Mucosa of descending colon (tissue), 3 donors: ENCODE measurements at regions not wholly inside any gene's neighbourhood (a gene's known extent, or its start where the extent isn't known, plus 50 kb on each side); places are given as distances from the start of the nearest gene placed in this dataset.
"Not testable (repeated sequence)": the region's sequence is repeated elsewhere in the genome, so short reads cannot be mapped to it uniquely, and the experiment has no call there.

ENCODE experiments used
- ATAC-seq: fragments of 200-7000 bp; cut with Tn5 transposase; one replicate; pipeline ENCODE4 v1.9.1; 2020; ENCODE audit warnings: mild to moderate bottlenecking, moderate library complexity
- DNase-seq, 3 donors: peaks; one replicate each; pipeline ENCODE4 v3.0.0-alpha.2; 2020
- H3K36me3 ChIP-seq: fragments of 200-600 bp; one replicate; pipeline ENCODE4 v1.8.0; 2021; ENCODE audit warnings: low read depth, mild to moderate bottlenecking
- H3K4me1 ChIP-seq: fragments of 200-600 bp; one replicate; pipeline ENCODE4 v1.8.0; 2021; ENCODE audit warnings: low read depth, mild to moderate bottlenecking
- H3K4me3 ChIP-seq: fragments of 200-600 bp; one replicate; pipeline ENCODE4 v1.8.0; 2021; ENCODE audit warnings: mild to moderate bottlenecking
- H3K9me3 ChIP-seq: fragments of 200-600 bp; one replicate; pipeline ENCODE4 v1.8.0; 2021; ENCODE audit warnings: mild to moderate bottlenecking
- CTCF ChIP-seq: fragments of 200-600 bp; IDR thresholded peaks from one replicate; pipeline ENCODE4 v1.8.0; 2022; ENCODE audit warnings: antibody characterized with exemption, mild to moderate bottlenecking
- intact Hi-C, 2 donors: fragments of 100-400 bp; cut with DNase I in 1 of 2; cut with micrococcal nuclease in 1 of 2; formaldehyde crosslinking; loops; one replicate each; pipeline versions ENCODE4 v1.11.0 to v1.11.1; 2022; cut with DNase I, micrococcal nuclease
- donor health status: DM: no; HTN: no; CAD: no; lungs with moderate emphysema.
- donor health status: DM: no; HTN: no; CAD: no.
- donor health status: DM: no; HTN: yes; CAD: no.

GRCh38 chr9:73434826-73435225 lies 283.2 kb downstream of the ANXA1 start:
- no peaks in the 10 kb centered on the region for H3K4me1 ChIP-seq
- H3K36me3 ChIP-seq: no peaks in the 10 kb centered on the region
- no peak overlapping the region for H3K4me3 ChIP-seq
- no peaks in the 10 kb centered on the region for H3K9me3 ChIP-seq
- no peak for DNase-seq
- intact Hi-C loops: no loop called here
- no peak for ATAC-seq
- no peak for TF ChIP-seq CTCF

- Histone ChIP-seq H3K4me3 (no peak overlapping the region), H3K9me3 (no peaks in the 10 kb centered on the region), H3K36me3 (no peaks in the 10 kb centered on the region), H3K4me1 (no peaks in the 10 kb centered on the region)
- DNase-seq (no peak), ATAC-seq (no peak)
- intact Hi-C loops: no loop called here
- no peak for TF ChIP-seq CTCF
Measured at GRCh38 chr9:73437758-73438157, 286.1 kb downstream of the ANXA1 start.

- H3K36me3 ChIP-seq, H3K4me1 ChIP-seq, H3K4me3 ChIP-seq, H3K9me3 ChIP-seq, intact Hi-C loops, DNase-seq, ATAC-seq: not testable (repeated sequence)
Measured at GRCh38 chr9:73439839-73440238, 288.2 kb downstream of the ANXA1 start.

GRCh38 chr9:73441223-73441622 lies 289.6 kb downstream of the ANXA1 start:
- Histone ChIP-seq H3K9me3 (no peaks in the 10 kb centered on the region), H3K4me3 (no peak overlapping the region), H3K4me1 (no peaks in the 10 kb centered on the region), H3K36me3 (no peaks in the 10 kb centered on the region)
- ATAC-seq (no peak), DNase-seq (no peak)
- intact Hi-C loops: no loop called here
- TF ChIP-seq CTCF: no peak

GRCh38 chr9:73441890-73442818 lies 290.5 kb downstream of the ANXA1 start:
- no peaks in the 10 kb centered on the region for H3K36me3 ChIP-seq
- H3K9me3 ChIP-seq: no peaks in the 10 kb centered on the region
- no peak overlapping the region for H3K4me3 ChIP-seq
- intact Hi-C loops: no loop called here
- no peak for TF ChIP-seq CTCF
- H3K4me1 ChIP-seq: no peaks in the 10 kb centered on the region
- no peak for ATAC-seq
- no peak for DNase-seq

GRCh38 chr9:73444821-73445220 lies 293.2 kb downstream of the ANXA1 start:
- intact Hi-C loops: no loop called here
- no peak overlapping the region for H3K4me3 ChIP-seq
- H3K4me1 ChIP-seq: no peaks in the 10 kb centered on the region
- H3K9me3 ChIP-seq: no peaks in the 10 kb centered on the region
- no peak for DNase-seq
- H3K36me3 ChIP-seq: no peaks in the 10 kb centered on the region
- no peak for TF ChIP-seq CTCF
- no peak for ATAC-seq

- intact Hi-C loops, H3K4me3 ChIP-seq, H3K4me1 ChIP-seq, DNase-seq, ATAC-seq, H3K36me3 ChIP-seq, H3K9me3 ChIP-seq: not testable (repeated sequence)
Measured at GRCh38 chr9:73445384-73445783, 293.7 kb downstream of the ANXA1 start.
